GM19023 (cell line): ENCODE measurements at regions not wholly inside any gene's neighbourhood (a gene's known extent, or its start where the extent isn't known, plus 50 kb on each side); places are given as distances from the start of the nearest gene placed in this dataset.

ENCODE experiments used
- ATAC-seq: cut with Tn5 transposase; IDR thresholded peaks from one replicate; pipeline ENCODE4 v1.9.1; 2021; ENCODE audit warnings: mild to moderate bottlenecking, moderate library complexity; ENCODE audit not compliant: unreplicated experiment

DNA sequence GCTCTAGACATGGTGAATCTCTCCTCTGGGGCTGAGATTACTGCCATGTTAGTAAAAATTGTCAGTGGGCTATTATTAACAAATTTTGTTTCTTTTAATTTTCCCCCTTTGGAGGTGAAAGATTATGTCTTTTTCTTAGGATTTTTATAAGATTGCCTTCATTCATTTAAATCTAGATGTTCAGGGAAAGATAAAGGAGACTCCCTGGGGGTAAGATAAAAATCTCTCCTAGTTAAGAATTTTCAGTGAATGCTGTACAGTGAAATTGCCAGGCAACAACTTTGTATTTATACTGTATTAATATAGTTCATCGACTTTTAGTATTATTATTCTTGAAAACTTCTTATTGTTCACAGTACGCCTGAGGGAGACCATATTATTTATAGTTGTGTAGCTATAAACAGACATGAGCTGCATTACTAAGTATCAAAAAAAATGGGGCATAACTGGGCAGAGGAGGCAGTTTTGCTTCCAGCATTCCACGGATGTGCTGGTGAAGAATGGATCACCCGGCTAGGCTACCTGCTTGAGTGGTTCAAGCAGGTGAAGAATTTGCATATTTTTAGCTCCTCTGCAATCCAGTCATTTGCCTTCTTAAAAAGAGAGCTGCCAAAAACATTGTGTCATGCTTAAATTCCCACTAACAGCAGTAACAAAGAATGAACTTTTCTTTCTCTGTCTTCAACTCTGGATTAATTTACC lies 552.1 kb downstream of the DNAJB9 start:
- no peak for ATAC-seq

DNA sequence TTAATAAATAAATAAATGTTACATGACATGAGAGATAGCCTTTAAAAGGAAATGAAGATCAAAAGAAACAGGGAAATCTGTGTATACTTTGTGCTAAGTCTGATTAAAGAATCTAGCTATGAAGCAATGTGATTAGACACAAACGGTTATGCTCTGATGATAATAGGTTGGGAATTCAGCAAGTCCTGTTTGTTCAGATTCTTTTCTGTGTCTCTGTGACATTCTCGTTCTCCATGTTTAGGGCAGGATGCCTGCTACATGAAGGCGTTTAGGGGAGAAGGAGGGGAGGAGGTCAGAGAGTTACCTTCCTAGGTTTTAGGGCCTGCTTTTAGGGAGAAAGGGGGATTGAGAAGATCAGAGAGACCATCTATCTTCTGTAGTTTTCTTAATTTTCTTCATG lies 555.3 kb downstream of the DNAJB9 start:
- ATAC-seq, result no peak

DNA sequence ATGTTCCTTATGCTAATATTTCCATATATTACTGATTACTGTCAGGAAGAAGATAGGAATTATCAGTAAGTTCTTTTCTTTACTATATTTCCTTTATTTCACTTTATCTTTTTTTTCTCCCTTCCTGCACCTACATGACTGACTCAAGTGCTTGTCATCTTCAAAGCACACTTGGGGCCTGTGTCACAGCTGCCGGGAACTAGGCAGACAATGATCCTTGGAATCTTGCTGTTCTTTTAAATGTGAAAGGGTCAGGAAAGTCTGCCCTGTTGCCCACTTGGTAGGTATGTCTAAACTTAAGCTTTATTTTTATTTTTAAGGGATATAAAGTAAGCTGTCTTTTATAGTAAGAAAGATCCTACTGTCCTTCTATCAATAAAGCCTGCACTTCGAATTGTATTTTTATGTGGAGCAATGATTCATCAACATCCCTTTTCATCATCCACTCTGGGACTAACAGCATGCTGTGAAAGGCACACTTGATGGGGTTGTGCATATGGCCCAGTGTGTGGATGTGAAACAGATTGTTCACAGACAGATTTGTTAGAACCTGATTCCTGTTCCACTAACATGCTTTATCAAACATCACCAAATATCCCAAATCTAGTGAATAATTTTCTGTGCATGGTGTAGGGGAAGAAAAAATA lies 556.9 kb downstream of the DNAJB9 start:
- no peak for ATAC-seq

DNA sequence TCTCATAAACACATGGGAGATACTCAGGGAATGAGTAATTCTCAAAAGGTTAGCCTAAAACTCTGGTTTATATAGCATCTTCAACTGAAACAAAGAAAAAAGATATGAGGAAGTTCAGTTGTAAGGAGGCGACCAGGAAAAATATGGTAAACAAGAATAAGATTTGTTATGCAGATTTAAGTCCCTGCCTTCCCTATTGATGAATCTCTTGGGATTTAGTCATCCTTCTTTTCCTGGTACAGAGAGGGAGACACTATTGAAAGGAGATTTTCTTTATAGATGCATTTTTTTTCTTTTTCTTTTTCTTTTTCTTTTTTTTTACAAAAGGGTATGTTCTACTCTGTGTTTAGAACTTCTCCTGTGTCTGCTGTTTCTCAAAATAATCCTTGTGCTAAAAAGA lies 557.5 kb downstream of the DNAJB9 start:
- no peak for ATAC-seq

DNA sequence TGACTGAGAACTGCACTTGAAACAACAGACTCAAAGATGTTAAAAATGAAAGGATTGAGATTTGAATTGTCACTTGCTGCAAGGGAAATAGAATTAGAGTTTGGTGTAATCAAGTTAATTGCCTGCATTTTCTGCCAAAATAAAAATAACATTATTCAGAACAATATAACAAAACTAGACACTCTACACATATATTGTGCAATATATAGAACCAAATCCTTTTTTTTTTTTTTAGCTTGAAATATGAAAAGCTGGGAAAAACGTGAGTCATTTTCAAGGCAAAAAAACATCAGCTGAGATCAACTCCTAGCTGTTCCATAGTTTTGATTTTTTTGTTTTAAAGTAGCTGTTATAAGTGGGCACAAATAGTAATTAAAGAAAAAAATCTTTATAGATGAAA lies 561.5 kb downstream of the DNAJB9 start:
- ATAC-seq, result no peak

DNA sequence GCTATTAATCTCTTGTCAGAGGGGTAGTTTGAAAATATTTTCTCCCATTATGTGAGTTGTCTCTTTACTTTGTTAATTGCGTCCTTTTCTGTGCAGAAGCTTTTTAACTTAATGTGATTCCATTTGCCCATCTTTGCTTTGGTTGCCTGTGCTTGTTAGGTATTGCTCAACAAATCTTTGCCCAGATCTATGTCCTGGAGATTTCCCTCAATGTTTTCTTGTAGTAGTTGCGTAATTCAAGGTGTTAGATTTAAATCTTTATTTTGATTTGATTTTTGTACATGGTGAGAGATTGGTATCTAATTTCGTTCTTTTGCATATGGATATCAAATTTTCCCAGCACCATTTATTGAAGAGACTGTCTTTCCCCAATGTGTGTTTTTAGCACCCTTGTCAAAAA lies 567.2 kb downstream of the DNAJB9 start:
- no peak for ATAC-seq

DNA sequence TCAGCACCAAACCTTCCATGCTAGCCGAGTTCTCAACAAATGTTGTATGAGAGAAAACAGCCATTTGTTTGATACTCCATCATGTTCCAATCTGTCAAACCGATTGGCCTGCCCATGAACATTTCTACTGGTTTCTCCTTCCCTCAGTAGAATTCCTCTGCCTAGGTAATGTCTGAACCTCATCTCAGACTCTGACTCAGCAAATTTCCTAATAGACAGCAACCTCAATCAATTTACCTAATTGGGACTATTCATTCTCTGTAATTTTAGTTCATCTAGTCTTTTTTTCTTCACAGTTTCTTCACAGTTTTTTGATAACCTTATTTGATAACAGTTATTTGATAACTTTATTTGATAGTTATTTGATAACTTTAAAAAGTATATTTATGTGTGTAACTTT lies 585.1 kb downstream of the DNAJB9 start:
- no peak for ATAC-seq

DNA sequence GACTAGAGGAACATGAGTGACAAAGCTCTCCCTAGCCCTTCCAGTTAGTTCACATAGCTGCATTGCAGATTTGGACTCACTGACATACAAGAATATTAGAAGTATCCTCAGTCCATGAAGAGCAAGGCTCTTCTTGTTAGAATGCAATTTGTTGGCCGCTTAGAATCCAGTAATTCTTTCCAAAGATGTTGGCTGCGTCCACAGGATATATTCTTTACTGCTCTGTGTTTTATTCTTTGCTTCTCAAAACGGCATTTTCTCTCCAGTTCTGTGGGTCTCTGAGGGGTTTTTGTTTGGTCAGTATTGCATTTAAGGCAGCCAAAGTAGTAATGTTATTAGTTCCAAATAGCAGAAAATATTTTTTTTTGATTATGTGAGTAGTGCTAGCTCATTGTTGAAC lies 588.6 kb downstream of the DNAJB9 start:
- no peak for ATAC-seq

DNA sequence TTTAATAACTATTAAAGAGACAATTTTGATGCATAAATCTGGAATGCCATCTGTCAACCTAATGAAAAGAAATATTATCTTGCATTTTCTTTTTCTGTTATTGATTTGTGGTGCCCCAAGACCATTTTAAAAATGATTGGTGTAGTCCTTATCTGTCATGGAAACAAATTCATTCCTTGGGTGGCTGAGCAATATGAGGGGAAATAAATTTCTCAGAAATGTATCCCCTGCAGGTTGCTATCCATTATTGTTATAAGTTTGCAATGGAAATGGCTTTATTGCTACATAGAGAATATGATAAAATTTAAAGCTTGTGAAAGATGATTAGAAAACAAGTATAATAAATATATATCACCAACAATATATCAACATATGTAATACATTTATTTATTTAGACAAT lies 607.0 kb downstream of the DNAJB9 start:
- no peak for ATAC-seq

DNA sequence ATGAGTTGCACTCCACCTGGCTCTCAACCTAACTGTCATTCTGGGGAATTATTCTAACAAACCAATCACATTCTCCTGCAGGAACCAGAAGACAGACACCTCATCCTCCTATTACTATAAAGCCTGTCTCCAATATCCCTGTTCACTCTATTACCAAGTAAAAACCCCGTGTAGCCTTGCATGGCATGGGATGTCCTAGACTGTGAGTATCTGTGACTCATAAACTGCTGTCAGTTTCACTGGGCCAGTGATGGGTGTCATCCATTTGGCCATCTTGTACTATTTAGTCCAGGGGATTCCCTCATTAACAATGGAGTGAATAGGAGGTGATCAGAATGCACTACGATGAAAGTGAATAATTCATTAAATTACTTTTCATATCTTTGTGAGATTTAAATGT lies 608.7 kb downstream of the DNAJB9 start:
- no peak for ATAC-seq

DNA sequence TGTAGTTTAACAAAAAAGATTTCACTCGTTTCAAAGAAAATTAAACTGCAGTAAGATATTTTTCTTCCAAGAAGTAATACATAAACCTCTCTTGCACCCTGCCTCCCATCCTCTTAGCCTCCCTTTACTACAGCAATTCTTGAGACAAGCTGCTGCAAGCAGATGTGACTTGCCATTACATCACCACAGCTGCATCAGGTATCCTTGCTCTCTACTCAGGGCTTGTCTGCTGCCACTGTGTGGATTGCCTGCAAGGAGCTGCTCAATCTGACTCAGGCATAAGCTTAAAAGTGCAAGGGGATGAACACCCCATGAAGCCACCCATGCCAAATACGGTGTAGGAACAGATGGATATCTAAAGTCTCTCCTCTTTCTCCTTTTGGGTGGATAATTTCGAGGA lies 609.9 kb downstream of the DNAJB9 start:
- no peak for ATAC-seq

DNA sequence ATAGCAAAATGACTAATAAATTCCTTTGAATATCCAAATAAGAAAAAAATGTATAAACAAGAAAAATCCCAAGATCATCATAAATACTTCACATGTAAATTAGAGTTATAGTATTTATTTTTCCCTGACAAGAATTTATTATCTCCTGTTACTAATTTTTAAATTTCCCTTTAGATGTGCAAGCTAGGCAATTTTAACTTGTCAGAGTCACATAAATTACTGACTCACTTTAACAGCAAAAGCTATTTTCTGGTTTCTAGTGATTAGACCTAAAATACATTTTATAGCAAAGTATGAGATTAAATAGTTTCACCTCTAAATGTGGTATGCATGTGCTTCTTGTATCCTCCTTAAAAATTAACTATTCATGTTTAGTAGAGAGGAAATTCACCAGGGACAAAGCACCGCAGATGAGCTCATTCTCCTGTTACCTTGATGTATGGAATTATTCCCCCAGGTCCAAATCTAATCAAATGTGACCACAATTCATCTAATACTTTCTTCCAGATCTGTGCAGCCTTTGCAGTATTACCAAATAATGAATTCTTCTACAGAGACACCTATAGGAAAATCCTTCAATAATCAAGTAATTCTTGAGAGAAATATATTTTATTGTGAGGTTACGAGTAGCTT lies 621.2 kb downstream of the DNAJB9 start:
- no peak for ATAC-seq

DNA sequence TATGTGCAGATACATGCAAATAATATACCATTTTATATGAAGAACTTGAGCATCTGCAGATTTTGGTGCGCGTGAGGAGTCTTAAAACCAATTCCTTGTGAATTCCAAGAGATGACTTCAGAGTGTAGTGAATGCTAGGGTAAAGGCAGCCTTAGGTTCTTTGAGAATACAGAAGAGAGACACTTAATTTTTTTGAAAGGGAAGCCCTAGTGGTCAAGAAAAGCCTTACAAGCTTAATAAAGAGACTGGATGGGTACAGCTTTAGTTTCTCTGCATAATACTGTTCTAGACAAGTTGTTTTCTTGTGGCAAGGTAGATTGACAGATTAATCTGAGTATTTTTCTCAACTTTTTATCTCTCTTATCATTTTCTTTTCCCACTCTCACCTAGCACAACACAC lies 636.5 kb downstream of the DNAJB9 start:
- no peak for ATAC-seq

DNA sequence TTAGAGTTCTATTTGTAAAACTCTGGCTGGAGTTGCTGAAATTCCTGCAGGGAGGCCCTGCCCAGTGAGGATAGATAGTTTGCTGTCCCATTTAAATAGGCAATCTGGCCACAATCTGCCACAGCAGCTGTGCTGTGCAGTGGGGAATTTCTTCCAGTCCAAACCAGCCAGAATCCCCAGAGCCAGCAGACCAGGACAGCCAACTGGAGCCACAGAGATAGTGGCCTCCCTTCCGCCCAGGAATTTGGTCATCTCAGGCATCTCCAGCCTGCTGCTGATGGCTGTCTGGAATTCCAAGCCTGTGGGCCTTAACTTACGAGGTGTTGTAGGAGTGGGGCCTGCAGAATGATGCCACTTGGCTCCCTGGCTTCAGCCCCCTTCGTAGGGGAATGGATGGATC lies 643.4 kb downstream of the DNAJB9 start:
- ATAC-seq, result no peak

DNA sequence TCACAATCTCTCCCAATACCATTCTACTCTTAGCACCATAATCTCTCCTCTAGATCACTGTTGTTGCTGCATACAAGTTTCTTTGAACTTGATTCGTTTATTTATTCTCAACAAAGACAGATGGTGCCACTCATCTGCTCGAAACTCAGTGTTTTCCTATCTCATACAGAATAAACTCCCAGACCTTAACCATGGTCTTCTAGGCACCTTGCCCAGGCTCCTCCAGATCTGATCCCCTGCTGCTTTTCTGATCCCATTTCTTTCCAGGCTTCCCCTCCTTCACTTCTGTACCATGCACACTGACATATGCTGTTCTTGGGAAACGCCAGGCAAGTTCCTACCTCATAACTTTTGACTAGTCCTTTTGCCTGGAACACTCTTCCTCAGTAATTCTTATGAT lies 645.7 kb downstream of the DNAJB9 start:
- no peak for ATAC-seq

DNA sequence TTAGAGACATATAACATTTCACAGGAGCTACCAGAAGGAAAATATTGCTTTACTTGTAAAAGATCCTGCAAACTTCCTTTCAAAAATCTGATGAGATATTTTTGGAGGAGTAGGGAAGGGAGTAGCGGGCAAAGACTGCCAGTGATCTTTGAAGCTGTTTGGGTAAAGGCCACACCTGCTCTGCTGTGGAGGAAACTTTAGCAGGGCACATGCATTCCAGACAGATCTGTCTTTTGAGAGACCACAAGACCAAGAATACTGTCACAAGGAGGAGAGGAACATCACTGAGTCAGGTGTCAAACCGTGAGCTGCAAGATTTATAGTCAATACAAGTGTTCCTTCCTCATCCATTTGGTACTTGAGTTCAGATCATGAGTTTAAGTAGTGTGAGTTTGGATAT lies 654.4 kb downstream of the DNAJB9 start:
- ATAC-seq, result no peak

DNA sequence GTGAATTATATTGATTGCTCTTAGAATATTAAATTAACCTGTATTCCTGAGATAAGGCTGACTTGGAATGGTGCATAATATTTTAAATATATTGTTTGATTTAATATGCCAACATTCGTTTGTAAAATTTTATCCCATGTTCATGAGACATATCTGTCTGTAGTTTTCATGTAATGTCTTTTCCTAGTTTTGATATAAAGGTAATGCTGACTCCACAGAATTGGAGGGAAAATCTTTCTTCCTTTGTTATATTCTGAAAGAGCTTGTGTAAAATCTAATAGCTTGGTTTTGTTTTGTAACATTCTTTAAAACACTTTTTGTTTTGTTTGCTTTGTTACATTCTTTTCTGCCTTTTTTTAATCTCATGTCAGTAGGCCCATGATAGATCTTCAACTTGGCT lies 657.0 kb downstream of the DNAJB9 start:
- no peak for ATAC-seq

DNA sequence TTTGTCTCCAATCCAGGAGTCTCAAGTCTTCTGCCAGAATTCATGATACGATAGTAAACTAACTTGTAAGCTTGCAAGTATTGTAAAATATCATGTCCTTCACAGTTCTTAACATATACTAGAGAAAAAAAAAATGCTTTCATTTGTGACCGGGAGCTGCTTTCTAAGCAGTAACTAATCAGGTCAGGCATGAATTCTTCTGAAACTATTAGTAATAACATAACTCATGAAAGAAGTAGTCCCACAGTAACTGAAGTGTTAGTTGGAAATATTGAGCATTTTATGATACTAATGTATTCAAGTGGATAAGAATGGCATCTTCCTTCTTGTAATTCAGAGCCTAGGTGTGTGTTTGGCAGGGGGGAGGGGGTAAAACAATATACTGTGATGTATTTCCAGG lies 665.6 kb downstream of the DNAJB9 start:
- no peak for ATAC-seq

DNA sequence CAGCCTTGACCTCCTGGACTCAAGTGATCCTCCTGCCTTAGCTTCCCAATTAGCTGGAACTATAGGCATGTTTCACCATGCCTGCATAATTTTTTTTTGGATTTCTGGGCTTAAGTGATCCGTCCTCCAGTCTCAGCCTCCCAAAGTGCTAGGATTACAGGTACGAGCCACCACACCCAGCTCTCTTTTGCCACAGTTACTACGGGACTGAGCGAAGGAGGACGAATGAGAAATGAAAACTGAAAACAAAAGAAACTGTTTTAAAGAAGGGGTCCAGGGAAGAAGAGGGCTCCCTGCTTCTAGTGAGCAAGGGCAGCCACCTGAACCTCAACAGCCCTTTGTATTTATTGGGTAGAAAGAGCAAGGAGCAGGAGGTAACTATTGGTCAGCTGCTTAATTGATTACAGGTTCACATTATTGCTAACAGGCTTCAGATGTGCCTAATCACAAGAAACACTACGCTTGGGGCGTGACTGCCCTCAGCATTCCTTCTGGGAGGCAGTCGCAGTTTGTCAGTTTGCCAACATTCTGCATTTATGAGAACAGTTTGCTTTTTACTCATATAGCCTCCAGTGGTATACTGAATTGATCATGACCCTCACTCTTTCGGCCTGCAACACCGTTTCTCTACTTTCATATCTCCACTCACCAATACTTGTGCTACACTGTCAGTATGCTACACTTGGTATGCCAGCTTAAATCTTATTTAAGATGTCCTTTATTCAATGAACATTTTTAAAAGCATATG lies 676.8 kb downstream of the DNAJB9 start:
- ATAC-seq, result no peak

DNA sequence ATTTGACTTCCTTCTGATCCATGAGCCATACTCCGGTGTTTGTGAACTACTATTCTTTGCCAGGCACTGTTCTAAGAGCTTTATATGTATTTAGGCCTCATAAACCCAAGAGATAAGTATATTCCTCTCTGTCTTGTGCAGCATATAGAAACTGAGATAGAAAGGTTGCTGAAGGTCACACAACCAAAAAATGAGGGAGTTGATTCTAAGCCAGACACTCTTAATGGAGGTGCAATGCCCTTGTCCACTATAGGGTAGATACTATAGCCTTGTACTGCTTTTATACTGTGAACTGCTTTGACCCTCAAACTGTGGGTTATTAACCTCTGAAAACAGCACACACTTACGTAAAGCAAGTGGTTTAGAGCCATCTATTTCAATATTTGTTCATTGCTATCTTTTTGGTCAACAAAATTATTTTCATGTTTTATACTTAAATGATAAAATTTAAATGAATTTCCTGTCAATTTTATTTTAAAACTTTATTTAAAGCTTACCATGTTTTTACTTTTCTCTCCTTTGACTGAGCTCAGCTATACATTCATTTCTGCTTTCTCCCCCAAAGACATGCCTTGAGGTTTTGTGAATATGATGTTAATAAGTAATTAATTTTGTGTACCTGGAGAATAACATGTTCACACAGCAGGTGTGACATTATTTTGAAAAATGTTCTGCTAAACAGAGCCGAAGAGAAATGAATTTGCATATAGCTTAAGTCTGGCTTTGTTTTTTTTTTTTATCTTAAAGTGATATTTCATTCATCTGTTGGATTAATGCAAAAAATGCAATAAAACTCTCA lies 687.3 kb downstream of the DNAJB9 start:
- ATAC-seq, result no peak

DNA sequence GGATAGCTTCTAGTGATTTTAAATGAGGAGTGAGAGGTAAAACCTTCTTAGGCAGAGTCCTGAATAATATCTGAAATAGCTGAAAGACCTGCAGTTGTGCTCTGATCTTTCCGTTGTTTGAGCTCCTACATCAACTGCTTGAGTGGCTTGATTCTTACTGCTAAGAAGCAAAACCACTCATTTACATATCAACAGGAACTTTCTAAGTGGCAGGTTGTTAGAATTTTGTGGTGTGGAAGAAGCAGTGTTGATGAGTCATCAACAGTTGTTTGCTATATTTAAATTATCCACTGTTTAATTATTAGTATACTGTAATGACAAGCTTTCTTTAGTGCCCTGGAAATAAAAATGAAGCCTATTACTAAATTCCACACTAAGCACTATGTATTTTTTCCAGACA lies 689.5 kb downstream of the DNAJB9 start:
- no peak for ATAC-seq
